ENCODE measurements at regions not wholly inside any gene's neighbourhood (a gene's known extent, or its start where the extent isn't known, plus 50 kb on each side); places are given as distances from the start of the nearest gene placed in this dataset.
A peak's percentile ranks its signal among the peaks of the same experiment; 100 is the strongest.
"Not testable (repeated sequence)": the region's sequence is repeated elsewhere in the genome, so short reads cannot be mapped to it uniquely, and the experiment has no call there.

DNA sequence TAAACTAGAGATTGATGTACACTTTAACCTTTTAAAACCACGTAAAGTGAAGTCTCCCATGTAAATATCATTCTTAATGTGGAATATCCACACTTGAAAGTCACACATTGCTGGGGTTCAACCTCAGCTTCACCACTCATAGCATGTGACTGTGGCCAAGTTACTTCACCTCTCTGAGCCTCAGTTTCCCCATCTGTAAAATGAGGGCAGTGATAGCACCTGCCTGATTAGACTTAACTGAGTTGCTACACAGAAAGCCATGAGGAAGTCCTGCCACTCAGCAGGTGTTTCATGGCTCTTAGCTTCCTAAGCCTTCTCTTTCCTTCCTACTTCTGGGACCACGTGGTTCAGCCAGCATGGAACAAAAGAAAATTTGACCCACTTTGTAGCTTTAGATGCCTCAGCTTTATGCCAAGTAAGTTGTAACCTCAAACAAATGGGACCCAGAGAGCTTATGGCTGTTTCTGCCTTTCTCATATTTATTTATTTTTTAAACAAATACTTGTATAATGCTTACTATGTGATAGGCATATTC lies 277.3 kb upstream of the KLF3 start:
- DNase-seq, result no peak

DNA sequence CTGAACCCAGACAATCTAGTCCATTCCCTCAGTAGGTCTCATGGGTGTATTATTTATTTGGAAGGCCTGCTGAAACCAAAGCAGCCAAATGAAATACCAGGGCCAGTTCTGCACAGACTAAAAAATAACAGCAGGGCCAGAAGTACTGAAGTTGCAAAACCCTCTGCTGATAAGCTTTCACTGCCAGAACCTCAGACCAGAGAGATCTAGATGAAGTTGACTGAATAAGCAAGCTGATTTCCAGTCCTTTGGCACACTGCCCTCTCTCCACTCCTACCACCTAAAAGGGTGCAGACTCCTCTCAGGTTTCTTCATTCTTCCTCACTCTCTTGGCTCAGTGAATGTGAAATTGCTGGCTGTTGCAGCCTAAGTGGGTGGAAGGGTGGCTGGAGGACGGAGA lies 276.7 kb upstream of the KLF3 start:
- DNase-seq, result peak; percentile 57

DNA sequence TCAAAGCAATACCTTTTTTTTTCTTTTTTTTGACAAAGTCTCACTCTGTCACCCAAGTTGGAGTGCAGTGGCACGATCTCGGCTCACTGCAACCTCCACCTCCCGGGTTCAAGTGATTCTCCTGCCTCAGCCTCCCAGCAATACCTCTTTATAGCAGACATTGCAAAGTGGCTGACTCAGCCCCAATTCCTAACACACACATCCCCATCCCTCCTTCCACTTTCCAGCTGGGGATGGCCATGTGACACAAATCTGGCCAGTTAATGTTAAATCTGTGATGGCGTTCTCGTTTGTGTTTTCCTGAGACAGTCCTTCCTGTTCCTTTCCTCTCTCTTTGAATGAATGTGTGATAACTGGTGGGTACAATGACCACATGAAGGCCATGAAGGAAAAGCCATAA lies 276.2 kb upstream of the KLF3 start:
- DNase-seq, result no peak

DNA sequence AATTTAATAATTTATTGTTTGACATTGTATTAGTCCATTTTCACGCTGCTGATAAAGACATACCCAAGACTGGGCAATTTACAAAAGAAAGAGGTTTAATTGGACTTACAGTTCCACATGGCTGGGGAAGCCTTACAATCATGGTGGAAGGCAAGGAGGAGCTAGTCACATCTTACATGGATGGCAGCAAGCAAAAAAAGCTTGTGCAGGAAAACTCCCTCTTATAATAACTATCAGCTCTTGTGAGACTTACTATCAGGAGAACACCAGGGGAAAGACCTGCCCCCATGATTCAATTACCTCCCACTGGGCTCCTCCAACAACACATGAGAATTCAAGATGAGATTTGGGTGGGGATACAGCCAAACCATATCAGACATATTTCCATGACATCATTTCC lies 275.1 kb upstream of the KLF3 start:
- DNase-seq, result not testable (repeated sequence)

- DNase-seq, result no peak
Measured at GRCh38 chr4:38390969-38391545, 272.9 kb upstream of the KLF3 start.

DNA sequence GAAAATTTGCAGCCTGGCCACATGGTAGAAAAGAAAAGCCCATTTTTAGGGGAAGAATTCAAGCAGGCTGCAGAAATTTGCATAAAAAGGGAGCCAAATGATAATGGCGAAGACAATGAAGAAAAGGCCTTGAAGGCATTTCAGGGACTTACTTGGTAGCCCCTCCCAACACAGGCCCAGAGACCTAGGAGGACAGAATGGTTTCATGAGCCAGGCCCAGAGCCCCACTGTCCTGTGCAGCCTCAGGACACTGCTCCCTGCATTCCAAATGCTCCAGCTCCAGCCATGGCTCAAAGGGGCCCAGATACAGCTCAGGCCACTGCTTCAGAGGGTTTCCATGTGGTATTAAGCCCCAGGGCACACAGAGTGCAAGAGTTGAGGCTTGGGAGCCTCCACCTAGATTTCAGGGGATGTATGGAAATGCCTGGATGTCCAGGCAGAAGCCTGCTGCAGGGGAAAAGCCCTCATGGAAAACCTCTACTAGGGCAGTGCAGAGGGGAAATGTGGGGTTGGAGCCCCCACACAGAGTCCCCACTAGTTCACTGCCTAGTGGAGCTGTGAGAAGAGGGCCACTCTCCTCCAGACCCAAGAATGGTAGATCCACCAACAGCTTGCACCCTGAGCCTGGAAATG lies 271.7 kb upstream of the KLF3 start:
- no peak for DNase-seq

DNA sequence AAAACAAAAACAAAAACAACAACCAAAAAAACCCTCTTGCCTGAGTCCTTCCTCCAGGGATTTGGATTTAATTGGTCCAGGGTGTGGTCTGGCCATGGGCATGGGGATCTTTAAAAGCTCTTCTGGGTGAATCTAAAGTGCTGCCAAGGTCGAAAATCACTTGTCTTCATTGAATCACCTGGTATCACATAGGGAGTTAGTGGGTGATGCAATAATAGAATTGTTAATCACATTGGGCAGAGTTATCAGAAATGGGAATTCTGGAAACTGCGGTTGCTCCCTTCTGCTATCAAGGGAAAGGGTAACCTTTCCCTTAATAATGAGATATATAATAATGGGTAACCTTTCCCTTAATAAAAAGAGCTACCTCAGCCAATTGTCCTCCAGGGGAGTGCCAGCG lies 267.9 kb upstream of the KLF3 start:
- DNase-seq, result no peak

- DNase-seq, result no peak
Measured at GRCh38 chr4:38396845-38397547, 267.0 kb upstream of the KLF3 start.

GRCh38 chr4:38400946-38401345 lies 263.1 kb upstream of the KLF3 start:
- DNase-seq, result no peak

DNA sequence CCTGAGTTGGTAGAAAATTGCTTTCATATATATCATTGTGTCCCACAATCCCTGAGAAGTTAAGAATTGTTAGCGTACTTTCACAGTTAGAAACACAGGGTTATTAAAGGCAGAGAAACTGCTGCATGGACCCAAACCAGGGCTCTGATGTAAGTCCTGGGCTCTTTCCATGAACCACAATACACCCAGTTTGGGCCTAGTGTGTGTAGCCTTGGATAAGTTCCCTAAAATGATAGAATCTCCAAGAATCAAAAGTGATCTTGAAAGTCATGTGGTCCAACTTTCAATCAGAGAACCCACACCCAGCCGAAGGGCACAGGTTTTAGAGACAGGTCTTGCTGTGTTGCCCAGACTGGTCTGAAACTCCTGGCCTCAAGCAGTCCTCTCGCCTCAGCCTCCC lies 257.8 kb upstream of the KLF3 start:
- no peak for DNase-seq

DNA sequence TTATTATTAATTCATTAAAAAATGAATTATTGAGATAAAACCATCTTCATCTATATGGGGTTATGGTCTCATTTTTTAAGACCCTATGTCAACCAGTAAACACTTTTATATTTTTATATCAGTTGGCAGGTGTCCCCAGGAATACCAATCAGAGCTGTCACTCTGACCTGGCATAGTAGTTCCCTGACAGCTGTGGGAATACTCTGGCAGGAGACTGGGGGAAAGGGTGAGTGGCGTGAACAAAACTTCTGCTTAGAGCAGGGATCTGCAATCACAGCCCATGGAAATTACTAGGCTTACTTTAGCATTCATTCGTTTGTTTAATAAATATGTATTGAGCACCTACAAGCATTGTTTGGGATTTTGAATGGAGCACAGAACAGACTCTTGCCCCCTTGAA lies 254.1 kb upstream of the KLF3 start:
- no peak for DNase-seq

DNA sequence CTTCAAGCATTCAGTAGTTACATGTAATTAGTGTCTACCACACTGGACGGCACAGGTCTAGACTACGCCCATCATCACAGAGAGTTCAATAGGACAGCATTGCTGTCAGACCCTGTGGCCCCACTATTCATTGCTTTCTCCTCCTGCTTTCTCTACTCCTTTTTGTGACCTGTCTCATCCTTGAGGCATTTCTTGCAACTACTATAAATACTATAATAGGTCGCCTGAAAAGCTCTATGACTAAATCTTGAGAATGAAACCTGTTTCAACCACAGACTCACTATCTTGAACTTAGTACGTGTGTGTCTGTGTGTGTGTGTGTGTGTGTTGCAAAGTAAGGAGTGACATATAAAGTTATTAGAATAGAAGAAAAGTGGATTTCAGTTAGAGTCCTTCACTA lies 252.9 kb upstream of the KLF3 start:
- no peak for DNase-seq

DNA sequence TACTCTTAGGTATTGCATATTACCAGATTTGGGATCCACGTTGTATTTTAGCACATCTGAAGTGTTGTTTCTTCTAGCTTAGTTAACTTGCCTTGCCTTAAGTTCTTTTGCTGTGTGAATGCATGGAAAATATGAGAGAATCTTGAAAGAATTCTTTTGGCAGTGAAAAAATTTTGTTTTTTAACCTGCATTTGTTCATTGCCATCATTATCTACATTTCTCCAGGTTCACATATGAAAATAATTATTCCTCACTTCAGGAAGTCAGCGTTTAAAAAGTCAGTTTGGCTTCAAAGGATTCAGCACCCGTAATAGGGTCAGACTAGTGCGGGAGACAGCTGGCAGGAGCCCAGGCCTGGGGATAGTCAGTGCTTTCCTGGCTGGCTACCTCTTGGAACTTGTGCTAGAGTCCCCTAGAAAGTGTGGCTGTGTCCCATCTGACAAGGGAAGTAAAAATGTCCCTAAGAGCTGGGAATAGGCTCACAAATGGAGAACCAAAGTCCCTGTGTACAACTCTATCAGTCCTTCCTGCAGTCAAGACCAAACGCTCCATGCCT lies 251.9 kb upstream of the KLF3 start:
- DNase-seq, result no peak

- DNase-seq, result no peak
Measured at GRCh38 chr4:38413524-38414341, 250.3 kb upstream of the KLF3 start.

DNA sequence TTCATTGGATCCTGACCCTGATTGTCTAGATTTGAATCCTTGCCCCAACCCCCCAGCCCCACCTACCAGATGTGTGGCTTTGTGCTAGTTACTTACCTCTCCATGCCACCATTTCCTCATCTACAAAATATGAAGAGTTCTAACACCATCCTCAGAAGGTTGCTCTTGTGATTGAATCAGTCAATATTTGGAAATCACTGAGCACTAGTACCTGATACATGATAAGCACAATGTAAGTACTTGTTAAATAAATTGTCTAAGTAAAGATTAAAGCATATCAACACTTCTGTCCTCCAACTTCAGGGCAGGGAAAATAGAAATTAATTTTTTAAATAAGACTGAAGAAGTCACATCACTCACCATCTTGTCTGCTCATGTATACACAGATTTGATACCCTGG lies 249.6 kb upstream of the KLF3 start:
- DNase-seq, result no peak

DNA sequence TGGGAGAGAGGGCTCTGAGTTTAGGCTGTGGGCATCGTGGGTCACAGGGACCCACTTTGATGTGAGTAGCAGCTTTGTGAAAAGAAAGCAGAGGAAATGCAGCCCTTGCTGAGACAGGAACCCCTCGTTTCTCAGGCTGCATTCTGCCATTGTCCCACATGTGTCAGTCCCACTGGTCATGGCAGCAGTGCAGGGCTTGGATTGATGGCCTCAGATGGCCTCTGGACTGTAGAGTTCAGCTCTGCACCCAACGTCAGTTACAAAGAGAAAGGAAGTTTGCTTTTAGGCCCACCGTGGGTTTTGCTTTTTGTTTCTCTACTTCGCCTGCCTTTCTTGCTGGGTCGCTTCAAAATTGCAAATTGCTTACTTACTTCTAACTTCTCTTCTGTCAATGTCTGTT lies 248.3 kb upstream of the KLF3 start:
- no peak for DNase-seq

DNA sequence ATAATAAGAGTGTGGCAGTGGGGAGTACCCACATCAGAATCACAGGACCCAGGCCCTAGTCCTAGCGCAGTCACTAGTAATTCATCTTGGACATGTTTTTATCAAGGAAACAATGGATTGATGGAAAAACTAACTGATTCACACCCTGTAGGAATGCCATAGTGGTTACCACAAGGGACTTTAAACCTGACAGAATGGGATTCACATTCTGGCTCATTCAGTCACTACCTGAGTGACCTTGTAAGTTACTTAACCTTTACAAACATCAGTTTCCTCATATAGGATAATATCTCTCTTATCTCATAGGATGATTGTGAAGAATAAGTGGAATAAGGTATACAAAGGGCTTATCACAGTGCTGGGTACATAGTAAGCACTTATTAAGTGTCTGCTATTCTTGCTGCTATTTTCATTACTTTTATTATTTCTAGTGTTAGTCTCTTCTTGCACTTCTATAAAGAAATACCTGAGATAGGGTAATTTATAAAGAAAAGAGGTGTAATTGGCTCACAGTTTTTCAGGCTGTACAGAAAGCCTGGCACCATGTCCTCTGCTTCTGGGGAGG lies 247.5 kb upstream of the KLF3 start:
- DNase-seq, result no peak

GRCh38 chr4:38420254-38420653 lies 243.7 kb upstream of the KLF3 start:
- DNase-seq, result not testable (repeated sequence)

- no peak for DNase-seq
Measured at GRCh38 chr4:38422850-38423249, 241.1 kb upstream of the KLF3 start.

- peak; percentile 25 for DNase-seq
Measured at GRCh38 chr4:38424151-38424871, 239.7 kb upstream of the KLF3 start.

GRCh38 chr4:38426532-38426931 lies 237.5 kb upstream of the KLF3 start:
- DNase-seq, result no peak

- DNase-seq, result no peak
Measured at GRCh38 chr4:38430841-38431240, 233.2 kb upstream of the KLF3 start.

Measured in right hindlimb (tissue), 1 donor.